Keratinocyte (primary cell): ENCODE measurements at regions not wholly inside any gene's neighbourhood (a gene's known extent, or its start where the extent isn't known, plus 50 kb on each side); places are given as distances from the start of the nearest gene placed in this dataset.

Experiments used
- DNase-seq: peaks from one replicate; pipeline ENCODE4 v3.0.0-alpha.2; 2011; ENCODE audit warnings: low read depth, missing footprints, low spot score
- FAIRE-seq: peaks from 2 replicates; lab custom pipeline; 2011; peaks lifted over from hg19 to GRCh38; lab: Jason Lieb, UNC
- H2AFZ ChIP-seq: 2 replicates; pipeline ENCODE4 v1.6.0; 2012; ENCODE audit warnings: low read length, control low read depth, inconsistent platforms; ENCODE audit not compliant: control insufficient read depth
- H3K27ac ChIP-seq: 2 replicates; pipeline ENCODE4 v1.5.1; 2011; ENCODE audit warnings: low read length; ENCODE audit not compliant: control insufficient read depth, insufficient read depth
- H3K27me3 ChIP-seq: 3 replicates; pipeline ENCODE4 v1.6.0; 2011; ENCODE audit warnings: low read length; ENCODE audit not compliant: control insufficient read depth, insufficient read depth; ENCODE audit errors: extremely low read depth
- H3K36me3 ChIP-seq, 2 experiments: 2 replicates in 1 of 2; 3 replicates in 1 of 2; pipeline ENCODE4 v1.5.1; 2011; ENCODE audit warnings: low read length in 2 of 2, mild to moderate bottlenecking in 1 of 2; ENCODE audit not compliant: control insufficient read depth in 2 of 2, insufficient read depth in 2 of 2; ENCODE audit errors: extremely low read depth in 1 of 2
- H3K4me1 ChIP-seq: 3 replicates; pipeline ENCODE4 v1.5.1; 2011; ENCODE audit warnings: low read length; ENCODE audit not compliant: control insufficient read depth, insufficient read depth; ENCODE audit errors: extremely low read depth
- H3K4me2 ChIP-seq: 3 replicates; pipeline ENCODE4 v1.6.0; 2011; ENCODE audit warnings: low read depth, low read length; ENCODE audit not compliant: control insufficient read depth, insufficient read depth; ENCODE audit errors: extremely low read depth
- H3K4me3 ChIP-seq, 3 experiments: fragments of 200-600 bp in 1 of 3; sonication (generic) in 1 of 3; 2 replicates in 2 of 3; 3 replicates in 1 of 3; pipeline ENCODE4 v1.5.1; 2011 to 2016; ENCODE audit warnings: low read length in 3 of 3, mild to moderate bottlenecking in 3 of 3, control low read depth in 2 of 3, inconsistent platforms in 1 of 3, low read depth in 1 of 3, mixed read lengths in 1 of 3, mixed run types in 1 of 3, moderate library complexity in 1 of 3; ENCODE audit not compliant: control insufficient read depth in 2 of 3, insufficient read depth in 2 of 3; ENCODE audit errors: extremely low read depth in 1 of 3
- H3K79me2 ChIP-seq: 2 replicates; pipeline ENCODE4 v1.6.0; 2012; ENCODE audit warnings: low read length; ENCODE audit not compliant: control insufficient read depth, insufficient read depth
- H3K9ac ChIP-seq: 3 replicates; pipeline ENCODE4 v1.6.0; 2011; ENCODE audit warnings: low read length; ENCODE audit not compliant: control insufficient read depth, insufficient read depth; ENCODE audit errors: extremely low read depth
- H3K9me1 ChIP-seq: 3 replicates; pipeline ENCODE4 v1.6.0; 2011; ENCODE audit warnings: low read length; ENCODE audit not compliant: control insufficient read depth, insufficient read depth; ENCODE audit errors: extremely low read depth
- H3K9me3 ChIP-seq: 2 replicates; pipeline ENCODE4 v1.5.1; 2012; ENCODE audit warnings: low read depth, low read length; ENCODE audit not compliant: control insufficient read depth
- H4K20me1 ChIP-seq: 3 replicates; pipeline ENCODE4 v1.6.0; 2011; ENCODE audit warnings: low read length; ENCODE audit not compliant: control insufficient read depth, insufficient read depth; ENCODE audit errors: extremely low read depth
- CTCF ChIP-seq, 3 experiments: IDR thresholded peaks in 1 of 3; conservative IDR thresholded peaks in 1 of 3; optimal IDR thresholded peaks in 1 of 3; 2 replicates in 2 of 3; 3 replicates in 1 of 3; pipeline versions ENCODE3 to v1.5.1; 2011; ENCODE audit warnings: low read length in 3 of 3, mild to moderate bottlenecking in 3 of 3, moderate library complexity in 2 of 3, control low read depth in 1 of 3, inconsistent platforms in 1 of 3; ENCODE audit not compliant: insufficient read depth in 2 of 3; ENCODE audit errors: extremely low read depth in 1 of 3
- EZH2 ChIP-seq: IDR thresholded peaks from one replicate; pipeline ENCODE4 v1.6.1; 2012; ENCODE audit warnings: inconsistent platforms, mild to moderate bottlenecking, low read length, moderate library complexity
- dilution Hi-C: fragments of 300-500 bp; cut with MboI; formaldehyde crosslinking; loops from one replicate; pipeline ENCODE4 v1.7.0; 2020; ENCODE audit warnings: low sequenced_read_pairs; ENCODE audit not compliant: extremely low pct_ligation_motif_present

- dilution Hi-C loops = no loop called here
- H3K4me3 ChIP-seq = no peak overlapping the region
- no peak overlapping the region for H3K9ac ChIP-seq
Observed at GRCh38 chr13:90673746-90674145, 673.7 kb upstream of the MIR17HG start.

GRCh38 chr13:90675129-90675528, 672.4 kb upstream of the MIR17HG start:
- H3K4me3 ChIP-seq = no peak overlapping the region
- H3K27me3 ChIP-seq = no peaks in the 10 kb centered on the region
- no peaks in the 10 kb centered on the region for H3K4me1 ChIP-seq
- TF ChIP-seq EZH2 = no peak
- no peak for TF ChIP-seq CTCF (optimal IDR thresholded peaks at IDR 0.05 in 1 of 3, IDR thresholded peaks at IDR 0.05 in 1 of 3, conservative IDR thresholded peaks at IDR 0.05 in 1 of 3; ENCODE audit: extremely low read depth in 1 of 3, insufficient read depth in 2 of 3, low read length in 3 of 3)
- DNase-seq (no peak), FAIRE-seq (no peak)
- H3K79me2 ChIP-seq = no peaks in the 10 kb centered on the region
- no peaks in the 10 kb centered on the region for H3K36me3 ChIP-seq
- H3K27ac ChIP-seq = no peak overlapping the region
- dilution Hi-C loops = no loop called here
- no peaks in the 10 kb centered on the region for H4K20me1 ChIP-seq
- H3K9me1 ChIP-seq = no peaks in the 10 kb centered on the region
- H3K4me2 ChIP-seq = no peak overlapping the region
- H3K9me3 ChIP-seq = no peaks in the 10 kb centered on the region
- H2AFZ ChIP-seq = no peak overlapping the region
- H3K9ac ChIP-seq = no peak overlapping the region

More at GRCh38 chr13:90673746-90674145, 673.7 kb upstream of the MIR17HG start:
- Histone ChIP-seq H3K79me2 (no peaks in the 10 kb centered on the region), H4K20me1 (no peaks in the 10 kb centered on the region), H3K9me3 (no peaks in the 10 kb centered on the region), H2AFZ (no peak overlapping the region), H3K27ac (no peak overlapping the region), H3K27me3 (no peaks in the 10 kb centered on the region), H3K4me1 (no peaks in the 10 kb centered on the region), H3K36me3 (no peaks in the 10 kb centered on the region), H3K9me1 (no peaks in the 10 kb centered on the region), H3K4me2 (no peak overlapping the region)
- FAIRE-seq (no peak), DNase-seq (no peak)
- TF ChIP-seq EZH2 (no peak), CTCF (optimal IDR thresholded peaks at IDR 0.05 in 1 of 3, IDR thresholded peaks at IDR 0.05 in 1 of 3, conservative IDR thresholded peaks at IDR 0.05 in 1 of 3; ENCODE audit: extremely low read depth in 1 of 3, insufficient read depth in 2 of 3, low read length in 3 of 3) (no peak)
